Skeletal muscle tissue (tissue), 3 donors: ENCODE measurements at regions not wholly inside any gene's neighbourhood (a gene's known extent, or its start where the extent isn't known, plus 50 kb on each side); places are given as distances from the start of the nearest gene placed in this dataset.
"Not testable (repeated sequence)": the region's sequence is repeated elsewhere in the genome, so short reads cannot be mapped to it uniquely, and the experiment has no call there.

ENCODE experiments used
- H3K27ac ChIP-seq: one replicate; pipeline ENCODE4 v1.7.0; 2013; ENCODE audit warnings: mild to moderate bottlenecking, low read depth, low read length, inconsistent platforms
- H3K27me3 ChIP-seq, 3 donors: one replicate each; pipeline ENCODE4 v1.7.0; 2013; ENCODE audit warnings: low read length in 3 of 3; ENCODE audit not compliant: control insufficient read depth in 3 of 3, insufficient read depth in 3 of 3
- H3K36me3 ChIP-seq, 3 donors: one replicate each; pipeline ENCODE4 v1.7.0; 2013; ENCODE audit warnings: low read length in 3 of 3; ENCODE audit not compliant: control insufficient read depth in 3 of 3, insufficient read depth in 3 of 3
- H3K4me1 ChIP-seq, 3 donors: one replicate each; pipeline ENCODE4 v1.7.0; 2013; ENCODE audit warnings: low read length in 3 of 3, mild to moderate bottlenecking in 3 of 3; ENCODE audit not compliant: control insufficient read depth in 3 of 3, insufficient read depth in 3 of 3
- H3K4me3 ChIP-seq, 3 donors: one replicate each; pipeline ENCODE4 v1.7.0; 2013; ENCODE audit warnings: low read length in 3 of 3
- H3K9ac ChIP-seq, 3 donors: one replicate each; pipeline ENCODE4 v1.7.0; 2013; ENCODE audit warnings: low read length in 3 of 3, mild to moderate bottlenecking in 3 of 3, moderate library complexity in 2 of 3, low read depth in 1 of 3
- H3K9me3 ChIP-seq, 3 donors: one replicate each; pipeline ENCODE4 v1.7.0; 2013; ENCODE audit warnings: low read length in 3 of 3; ENCODE audit not compliant: control insufficient read depth in 3 of 3
- donor health status: Osteomylitis.

DNA sequence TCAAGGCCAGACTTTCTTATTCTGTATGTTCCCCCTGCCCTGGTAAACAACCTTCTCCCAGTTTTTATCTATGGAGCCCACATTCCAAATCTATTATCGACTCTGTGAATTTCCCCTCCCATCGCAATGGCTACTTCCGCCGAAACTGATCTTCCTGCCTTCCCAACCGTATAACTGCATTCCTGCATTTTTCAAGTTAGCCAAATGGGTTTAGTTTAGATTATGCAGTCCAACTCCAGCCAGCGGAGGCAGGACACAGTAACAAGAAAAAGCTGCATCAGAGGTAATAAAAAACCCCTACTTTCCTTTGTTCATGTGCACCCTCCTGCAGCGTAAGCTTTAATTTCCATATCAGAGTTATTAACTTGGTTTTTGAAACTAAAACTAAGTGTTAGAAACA is 112.2 kb upstream of the ZNF91 start:
- H3K36me3 ChIP-seq: no peaks in the 10 kb centered on the region
- H3K27me3 ChIP-seq: no peaks in the 10 kb centered on the region
- no peak overlapping the region for H3K27ac ChIP-seq
- no peak overlapping the region for H3K4me3 ChIP-seq
- H3K9me3 ChIP-seq: no peaks in the 10 kb centered on the region
- H3K4me1 ChIP-seq: no peaks in the 10 kb centered on the region
- no peak overlapping the region for H3K9ac ChIP-seq

DNA sequence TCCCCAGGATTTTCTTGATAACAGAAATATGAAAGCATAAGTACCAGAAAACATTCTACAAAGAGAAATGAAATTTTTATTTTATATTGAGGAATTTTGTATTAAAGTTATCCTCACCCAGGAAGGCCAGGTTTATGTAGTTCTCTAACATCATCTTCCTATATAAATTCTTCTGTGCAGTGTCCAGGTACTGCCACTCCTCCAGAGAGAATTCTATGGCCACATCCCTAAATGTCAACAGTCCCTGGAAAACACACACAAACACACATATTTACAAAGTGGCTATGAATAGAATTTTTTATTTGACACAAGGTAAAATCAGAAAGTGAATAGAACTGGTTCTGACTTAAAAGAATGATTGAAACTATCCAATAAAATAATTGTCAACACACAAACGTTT is 110.5 kb upstream of the ZNF91 start:
- Histone ChIP-seq H3K27me3 (no peaks in the 10 kb centered on the region), H3K36me3 (no peaks in the 10 kb centered on the region), H3K27ac (no peak overlapping the region), H3K4me3 (no peak overlapping the region), H3K4me1 (no peaks in the 10 kb centered on the region), H3K9ac (no peak overlapping the region), H3K9me3 (no peaks in the 10 kb centered on the region)

DNA sequence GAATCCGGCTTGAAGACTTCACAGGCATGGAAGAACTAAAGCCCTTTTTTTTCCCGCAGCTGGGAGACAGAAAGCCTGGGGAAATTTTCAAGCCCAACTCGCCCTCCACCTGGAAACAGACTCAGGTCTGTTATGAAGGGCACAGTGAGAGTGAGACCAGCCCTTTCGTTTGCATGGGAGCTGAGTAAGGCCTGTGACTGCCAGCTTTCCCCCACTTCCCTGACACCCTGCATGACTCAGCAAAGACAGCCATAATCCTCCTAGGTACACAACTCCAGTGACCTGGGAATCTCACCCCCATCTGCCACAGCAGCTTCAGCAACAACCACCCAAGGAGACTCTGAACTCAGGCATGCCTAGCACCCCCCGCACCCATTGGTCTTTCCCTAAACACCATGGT is 87.6 kb upstream of the ZNF91 start:
- H3K9ac ChIP-seq: no peak overlapping the region
- H3K27ac ChIP-seq: no peak overlapping the region
- H3K36me3 ChIP-seq: no peaks in the 10 kb centered on the region
- no peak overlapping the region for H3K4me3 ChIP-seq
- H3K9me3 ChIP-seq: peaks cover 0 to 2% (median 0%) of the 10 kb centered on the region in 3 donors
- H3K27me3 ChIP-seq: no peaks in the 10 kb centered on the region
- no peaks in the 10 kb centered on the region for H3K4me1 ChIP-seq

DNA sequence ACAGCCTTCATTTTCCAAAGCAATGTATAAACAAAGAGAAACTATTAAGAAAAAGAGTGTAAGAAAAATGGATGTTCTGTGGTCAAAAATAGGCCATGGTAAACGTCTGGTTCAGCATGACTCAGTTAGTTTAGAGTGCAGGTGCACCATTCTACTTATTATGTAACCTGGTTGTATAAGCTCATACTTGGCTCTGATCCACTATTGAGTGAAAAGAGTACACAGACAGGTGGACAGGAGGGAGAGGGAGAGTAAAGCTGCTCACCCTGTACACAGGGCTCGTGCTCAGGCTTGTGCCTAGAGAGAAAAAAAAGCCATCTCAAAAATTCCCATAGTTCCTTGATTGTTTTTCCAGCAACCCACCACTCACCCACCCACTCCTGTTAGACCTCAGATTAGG is 85.8 kb upstream of the ZNF91 start:
- Histone ChIP-seq H3K27me3 (no peaks in the 10 kb centered on the region), H3K36me3 (no peaks in the 10 kb centered on the region), H3K9ac (no peak overlapping the region), H3K4me1 (no peaks in the 10 kb centered on the region), H3K9me3 (peaks cover 0 to 2% (median 0%) of the 10 kb centered on the region in 3 donors), H3K4me3 (no peak overlapping the region), H3K27ac (no peak overlapping the region)

DNA sequence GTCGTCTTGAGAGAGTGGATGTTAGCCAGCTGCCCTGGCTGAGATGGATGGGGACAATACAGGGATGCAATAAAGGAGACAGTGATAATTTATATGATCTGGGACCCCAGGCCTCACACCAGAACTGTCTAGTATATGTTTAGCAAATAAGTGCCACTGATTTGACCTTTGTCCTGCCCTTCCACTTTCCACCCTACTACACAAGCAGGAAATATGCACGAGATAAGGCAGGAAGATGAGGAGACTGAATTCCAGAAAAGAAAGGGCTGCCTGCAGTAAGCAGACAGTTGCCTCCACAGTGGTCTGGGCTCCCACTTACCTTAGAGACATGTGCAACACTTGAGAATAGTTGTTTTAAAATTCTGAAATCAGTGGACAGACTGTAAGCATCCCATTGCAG is 80.2 kb upstream of the ZNF91 start:
- Histone ChIP-seq H3K4me3 (no peak overlapping the region), H3K27ac (no peak overlapping the region), H3K4me1 (no peaks in the 10 kb centered on the region), H3K27me3 (peaks cover 0 to 7% (median 6%) of the 10 kb centered on the region in 3 donors), H3K9me3 (no peaks in the 10 kb centered on the region), H3K36me3 (no peaks in the 10 kb centered on the region), H3K9ac (no peak overlapping the region)

DNA sequence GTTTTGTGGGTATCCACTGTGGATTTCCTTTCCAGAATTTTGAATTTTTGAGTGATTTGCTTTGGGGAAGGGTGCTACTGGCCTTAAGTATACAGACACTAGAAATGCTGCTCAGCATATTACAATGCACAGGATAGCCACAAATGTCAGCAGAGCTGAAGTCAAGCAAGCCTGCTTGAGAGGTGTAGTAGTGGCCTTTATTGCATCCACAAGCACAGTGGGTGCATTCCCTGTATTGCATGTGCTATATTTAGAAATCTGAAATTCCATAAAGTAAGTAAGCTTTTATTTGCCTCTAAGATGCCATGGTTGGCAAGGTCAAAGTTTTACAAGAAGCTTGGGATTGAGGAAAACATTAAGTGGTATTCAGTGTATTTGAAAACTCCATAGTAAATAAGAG is 79.5 kb upstream of the ZNF91 start:
- no peak overlapping the region for H3K27ac ChIP-seq
- H3K27me3 ChIP-seq: peaks cover 0 to 7% (median 6%) of the 10 kb centered on the region in 3 donors
- H3K4me1 ChIP-seq: no peaks in the 10 kb centered on the region
- H3K4me3 ChIP-seq: no peak overlapping the region
- H3K9ac ChIP-seq: no peak overlapping the region
- no peaks in the 10 kb centered on the region for H3K36me3 ChIP-seq
- no peaks in the 10 kb centered on the region for H3K9me3 ChIP-seq

DNA sequence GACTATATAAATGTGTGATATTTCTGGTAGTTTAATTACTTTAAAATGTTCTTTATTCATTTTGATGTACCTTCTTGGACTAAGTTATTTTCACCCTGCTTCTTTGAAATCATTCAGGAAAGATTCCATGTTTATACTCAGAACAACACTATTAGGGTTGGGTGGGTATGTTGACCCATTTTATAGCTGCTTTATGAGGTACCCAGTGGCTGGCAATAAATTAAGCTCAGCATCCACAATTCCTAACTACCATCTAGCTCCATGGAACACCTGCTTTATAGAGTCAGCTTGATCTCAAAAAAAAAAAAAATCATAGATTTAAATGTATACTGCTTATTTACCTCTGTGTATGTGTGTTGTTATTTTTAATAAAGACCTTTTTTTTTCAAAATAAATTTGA is 78.9 kb upstream of the ZNF91 start:
- no peak overlapping the region for H3K27ac ChIP-seq
- H3K36me3 ChIP-seq: no peaks in the 10 kb centered on the region
- H3K9me3 ChIP-seq: no peaks in the 10 kb centered on the region
- H3K27me3 ChIP-seq: peaks cover 0 to 7% (median 6%) of the 10 kb centered on the region in 3 donors
- H3K4me1 ChIP-seq: no peaks in the 10 kb centered on the region
- H3K4me3 ChIP-seq: no peak overlapping the region
- H3K9ac ChIP-seq: no peak overlapping the region

DNA sequence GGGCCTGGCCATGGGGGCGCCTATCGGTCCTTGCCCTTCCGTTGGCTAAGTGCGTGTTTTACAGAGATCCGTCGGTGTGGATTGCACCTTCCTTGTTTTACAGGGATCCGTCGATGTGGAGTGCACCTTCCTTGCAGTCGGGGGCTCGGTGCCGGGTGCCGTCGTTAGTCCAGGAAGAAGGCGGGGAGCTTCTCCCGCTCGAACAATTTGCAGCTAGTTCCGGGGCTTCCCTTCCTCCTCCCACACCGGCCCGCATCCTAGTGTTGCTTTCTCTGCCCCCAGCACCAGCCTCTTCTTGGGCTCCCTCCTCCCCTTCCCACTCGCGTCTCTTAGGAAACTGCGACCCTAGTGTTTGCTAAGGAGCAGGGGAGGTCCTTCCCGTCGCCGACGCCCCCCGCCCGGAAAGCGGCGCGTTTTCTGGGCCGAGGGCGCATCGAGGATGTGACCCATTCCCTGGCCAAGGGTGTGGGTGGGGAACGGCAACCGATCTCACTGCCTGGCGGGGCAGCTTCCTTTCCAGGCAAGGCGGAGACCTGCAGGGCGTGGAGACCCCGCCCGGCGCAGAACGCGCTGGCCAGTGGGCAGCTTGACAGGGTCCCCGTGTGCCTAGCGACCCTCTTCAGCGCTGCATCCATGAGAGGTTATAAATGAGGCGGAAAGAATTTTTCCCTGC is 75.7 kb upstream of the ZNF91 start:
- H3K4me1 ChIP-seq: no peaks in the 10 kb centered on the region
- peaks cover 0 to 7% (median 6%) of the 10 kb centered on the region in 3 donors for H3K27me3 ChIP-seq
- H3K36me3 ChIP-seq: no peaks in the 10 kb centered on the region
- H3K4me3 ChIP-seq: no peak overlapping the region
- H3K27ac ChIP-seq: no peak overlapping the region
- no peak overlapping the region for H3K9ac ChIP-seq
- peaks cover 0 to 2% (median 0%) of the 10 kb centered on the region in 3 donors for H3K9me3 ChIP-seq

DNA sequence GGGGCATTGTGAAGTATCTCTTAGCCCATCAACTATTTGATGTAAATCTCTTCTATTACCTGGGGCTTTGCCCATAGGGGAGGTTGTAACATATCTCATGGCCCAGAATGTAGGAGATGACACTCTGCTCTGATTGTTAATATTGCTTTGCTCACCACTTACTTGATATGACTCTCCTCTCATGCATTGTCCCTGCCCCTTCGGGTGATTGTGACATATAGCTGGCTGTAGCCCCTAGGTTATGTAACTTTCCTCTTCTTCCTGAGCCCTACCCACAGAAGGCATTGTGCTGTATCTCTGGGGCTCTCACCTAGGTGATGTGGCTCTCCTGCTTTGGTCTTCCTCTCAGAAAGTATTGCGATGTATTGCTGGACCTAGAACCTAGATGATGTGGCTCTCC is 69.1 kb upstream of the ZNF91 start:
- not testable (repeated sequence) for H3K4me3 ChIP-seq, H3K27me3 ChIP-seq, H3K27ac ChIP-seq, H3K36me3 ChIP-seq, H3K4me1 ChIP-seq, H3K9me3 ChIP-seq, H3K9ac ChIP-seq

DNA sequence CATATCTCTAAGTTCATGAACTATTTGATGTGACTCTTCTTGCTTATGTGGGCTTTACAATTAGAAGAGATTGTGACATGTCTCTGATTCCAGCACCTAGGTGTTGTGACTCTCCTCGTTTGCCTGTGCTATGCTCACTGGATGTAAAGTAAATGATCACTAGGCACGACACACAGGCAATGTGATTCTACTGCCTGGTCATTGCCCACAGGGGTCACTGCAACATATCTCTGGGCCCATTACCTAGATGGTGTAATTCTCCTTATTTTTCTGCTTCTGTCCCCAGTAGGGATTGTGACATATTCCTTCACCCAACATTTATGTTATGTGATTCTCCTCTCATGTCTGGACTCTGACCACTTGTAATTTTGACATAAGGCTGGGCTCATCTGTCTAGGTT is 65.8 kb upstream of the ZNF91 start:
- no peak overlapping the region for H3K27ac ChIP-seq
- H3K36me3 ChIP-seq: no peaks in the 10 kb centered on the region
- H3K4me1 ChIP-seq: no peaks in the 10 kb centered on the region
- H3K9me3 ChIP-seq: peaks cover 0 to 3% (median 2%) of the 10 kb centered on the region in 3 donors
- H3K4me3 ChIP-seq: no peak overlapping the region
- no peak overlapping the region for H3K9ac ChIP-seq
- H3K27me3 ChIP-seq: no peaks in the 10 kb centered on the region
